T-cell (primary cell): ENCODE measurements at regions not wholly inside any gene's neighbourhood (a gene's known extent, or its start where the extent isn't known, plus 50 kb on each side); places are given as distances from the start of the nearest gene placed in this dataset.

Experiments used
- ATAC-seq, 4 experiments: fragments of 200-7000 bp in 3 of 4; fragments of 150-1000 bp in 1 of 4; cut with Tn5 transposase; replicated peaks in 1 of 4; 1 replicate in 3 of 4; 2 replicates in 1 of 4; pipeline ENCODE4 v1.10.0; 2021; ENCODE audit warnings: moderate library complexity in 3 of 4, mild to moderate bottlenecking in 2 of 4, moderate number of reproducible peaks in 1 of 4
- CTCF ChIA-PET, 2 donors: fragments of 300-600 bp; sonication (Branson Sonifier 250); formaldehyde crosslinking; loops; one replicate each; lab custom pipeline; 2022; ENCODE audit warnings: antibody characterized with exemption in 2 of 2; lab: Charles Lee
- POLR2A ChIA-PET, 2 donors: fragments of 300-600 bp; sonication (Branson Sonifier 250); formaldehyde crosslinking; loops; one replicate each; lab custom pipeline; 2022; ENCODE audit warnings: antibody characterized with exemption in 2 of 2; lab: Charles Lee
- DNase-seq, 35 experiments: peaks; one replicate each; pipeline versions ENCODE4 v3.0.0 to v3.0.0-alpha.2; 2013 to 2023
- H3K27ac ChIP-seq: one replicate; pipeline ENCODE4 v1.5.1; 2013; ENCODE audit warnings: low read length
- H3K27me3 ChIP-seq, 2 experiments: replicated peaks in 1 of 2; 1 replicate in 1 of 2; 2 replicates in 1 of 2; pipeline versions ENCODE4 v1.6.1 to v1.7.0; 2013; ENCODE audit warnings: low read length in 1 of 2, mixed read lengths in 1 of 2; ENCODE audit not compliant: control insufficient read depth in 2 of 2, insufficient read depth in 2 of 2; ENCODE audit errors: extremely low read depth in 1 of 2
- H3K36me3 ChIP-seq, 2 donors: 1 replicate in 1 of 2; 2 replicates in 1 of 2; pipeline versions ENCODE4 v1.6.1 to v1.7.0; 2013; ENCODE audit warnings: low read length in 1 of 2; ENCODE audit not compliant: control insufficient read depth in 2 of 2, insufficient read depth in 1 of 2; ENCODE audit errors: extremely low read depth in 1 of 2
- H3K4me1 ChIP-seq, 2 experiments: 1 replicate in 1 of 2; 2 replicates in 1 of 2; pipeline versions ENCODE4 v1.6.1 to v1.7.0; 2013; ENCODE audit warnings: low read length in 2 of 2, mixed read lengths in 1 of 2; ENCODE audit not compliant: insufficient read depth in 2 of 2, control insufficient read depth in 1 of 2; ENCODE audit errors: extremely low read depth in 1 of 2
- H3K4me3 ChIP-seq, 2 donors: 1 replicate in 1 of 2; 2 replicates in 1 of 2; pipeline versions ENCODE4 v1.5.1 to v1.7.0; 2013; ENCODE audit warnings: mild to moderate bottlenecking in 2 of 2, low read length in 1 of 2, moderate library complexity in 1 of 2; ENCODE audit not compliant: control insufficient read depth in 1 of 2; ENCODE audit errors: extremely low read depth in 1 of 2
- H3K9me3 ChIP-seq: 2 replicates; pipeline ENCODE4 v1.7.0; 2013
- H3K27ac Mint-ChIP-seq, 2 donors: one replicate each; pipeline ENCODE4 v1.8.0; 2020 to 2021; ENCODE audit warnings: mild to moderate bottlenecking in 2 of 2, mixed read lengths in 2 of 2
- H3K27me3 Mint-ChIP-seq, 2 donors: one replicate each; pipeline ENCODE4 v1.8.0; 2021 to 2022; ENCODE audit warnings: mixed read lengths in 2 of 2
- H3K36me3 Mint-ChIP-seq: one replicate; pipeline ENCODE4 v1.8.0; 2021; ENCODE audit warnings: mixed read lengths
- H3K4me1 Mint-ChIP-seq, 3 donors: one replicate each; pipeline ENCODE4 v1.8.0; 2020 to 2022; ENCODE audit warnings: mixed read lengths in 3 of 3, mild to moderate bottlenecking in 1 of 3
- H3K4me3 Mint-ChIP-seq, 3 donors: one replicate each; pipeline ENCODE4 v1.8.0; 2020 to 2022; ENCODE audit warnings: mild to moderate bottlenecking in 3 of 3, mixed read lengths in 3 of 3, moderate library complexity in 3 of 3
- H3K9me3 Mint-ChIP-seq, 3 donors: one replicate each; pipeline ENCODE4 v1.8.0; 2020 to 2022; ENCODE audit warnings: mixed read lengths in 3 of 3
- WGBS: methylation state at CpG from one replicate; pipeline ENCODE4 v1.1.5; 2013; ENCODE audit warnings: missing lambda C conversion rate; ENCODE audit not compliant: insufficient coverage; 5-methylcytosine and 5-hydroxymethylcytosine counted together

GRCh38 chr3:5579946-5580345 lies 392.4 kb downstream of the EDEM1 start:
- DNase-seq (no peak), ATAC-seq (no peak)
- Histone ChIP-seq H3K27me3 (no peaks in the 10 kb centered on the region), H3K9me3 (no peaks in the 10 kb centered on the region), H3K4me3 (no peak overlapping the region), H3K4me1 (no peaks in the 10 kb centered on the region), H3K27ac (no peak overlapping the region), H3K36me3 (no peaks in the 10 kb centered on the region)
- Mint-ChIP-seq H3K9me3 (peaks cover 0 to 5% (median 0%) of the 10 kb centered on the region in 3 donors), H3K27ac (no peak overlapping the region), H3K4me3 (no peak overlapping the region), H3K27me3 (peaks cover 3 to 16% of the 10 kb centered on the region in 2 donors), H3K4me1 (no peaks in the 10 kb centered on the region), H3K36me3 (no peaks in the 10 kb centered on the region)
- POLR2A ChIA-PET, result no interaction called here
- WGBS, result 100% methylated on average over 1 of the region's 4 CpGs
- CTCF ChIA-PET, result no interaction called here

GRCh38 chr3:5580826-5581225 lies 393.3 kb downstream of the EDEM1 start:
- no peak for ATAC-seq
- Histone ChIP-seq H3K4me3 (no peak overlapping the region), H3K4me1 (no peaks in the 10 kb centered on the region), H3K27me3 (no peaks in the 10 kb centered on the region), H3K36me3 (no peaks in the 10 kb centered on the region), H3K9me3 (no peaks in the 10 kb centered on the region), H3K27ac (no peak overlapping the region)
- Mint-ChIP-seq H3K9me3 (peaks cover 0 to 5% (median 0%) of the 10 kb centered on the region in 3 donors), H3K36me3 (no peaks in the 10 kb centered on the region), H3K4me1 (no peaks in the 10 kb centered on the region), H3K4me3 (no peak overlapping the region), H3K27ac (no peak overlapping the region), H3K27me3 (peaks cover 3 to 16% of the 10 kb centered on the region in 2 donors)
- ChIA-PET POLR2A (no interaction called here), CTCF (no interaction called here)
- WGBS, result 86% methylated on average over 1 of the region's 2 CpGs
- DNase-seq, result no peak

GRCh38 chr3:5581743-5582142 lies 394.2 kb downstream of the EDEM1 start:
- no peaks in the 10 kb centered on the region for H3K36me3 Mint-ChIP-seq
- H3K4me3 Mint-ChIP-seq, result no peak overlapping the region
- peaks cover 0 to 5% (median 0%) of the 10 kb centered on the region in 3 donors for H3K9me3 Mint-ChIP-seq
- Histone ChIP-seq H3K4me1 (no peaks in the 10 kb centered on the region), H3K27ac (no peak overlapping the region), H3K36me3 (no peaks in the 10 kb centered on the region), H3K4me3 (no peak overlapping the region), H3K9me3 (no peaks in the 10 kb centered on the region), H3K27me3 (no peaks in the 10 kb centered on the region)
- ATAC-seq, result no peak
- no peak overlapping the region for H3K27ac Mint-ChIP-seq
- CTCF ChIA-PET, result interaction anchor here in 1 of 2 donors (0.7 kb wide), 1 partner anchor 1261 kb away, joined by 3 read pairs; no protein-coding TSS in a partner anchor
- peaks cover 1 to 16% of the 10 kb centered on the region in 2 donors for H3K27me3 Mint-ChIP-seq
- 75% methylated on average over 2 of the region's 2 CpGs for WGBS
- POLR2A ChIA-PET, result no interaction called here
- DNase-seq, result no peak
- H3K4me1 Mint-ChIP-seq, result no peaks in the 10 kb centered on the region

DNA sequence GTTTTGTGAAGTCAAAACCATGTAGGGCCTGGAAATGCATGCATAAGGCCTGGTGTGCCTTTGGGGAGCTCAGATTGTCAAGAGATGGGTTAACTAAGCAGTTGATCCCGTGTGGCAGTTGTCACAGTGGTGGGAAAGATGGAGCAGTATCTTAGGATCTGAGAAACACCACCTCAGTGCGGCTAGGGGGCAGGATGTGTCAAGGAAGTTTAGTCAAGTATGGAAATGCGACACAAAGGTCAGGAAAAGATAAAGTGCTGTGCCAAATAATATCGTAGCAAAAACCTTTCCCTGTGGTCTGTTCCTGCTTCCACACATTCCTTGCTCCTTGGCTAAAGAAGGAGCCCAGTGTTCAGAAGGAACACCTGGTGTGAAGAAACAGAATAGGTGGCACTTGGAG lies 396.4 kb downstream of the EDEM1 start:
- no peaks in the 10 kb centered on the region for H3K27me3 ChIP-seq
- no peaks in the 10 kb centered on the region for H3K9me3 ChIP-seq
- H3K4me3 ChIP-seq, result no peak overlapping the region
- H3K36me3 ChIP-seq, result no peaks in the 10 kb centered on the region
- H3K9me3 Mint-ChIP-seq, result peaks cover 0 to 5% (median 0%) of the 10 kb centered on the region in 3 donors
- H3K4me1 ChIP-seq, result no peaks in the 10 kb centered on the region
- no peak overlapping the region for H3K27ac ChIP-seq
- H3K4me1 Mint-ChIP-seq, result no peaks in the 10 kb centered on the region
- no peaks in the 10 kb centered on the region for H3K36me3 Mint-ChIP-seq
- H3K4me3 Mint-ChIP-seq, result no peak overlapping the region
- ChIA-PET CTCF (no interaction called here), POLR2A (no interaction called here)
- no peak for DNase-seq
- peaks cover 1 to 16% of the 10 kb centered on the region in 2 donors for H3K27me3 Mint-ChIP-seq
- WGBS, result 48% methylated on average over 2 of the region's 4 CpGs
- no peak for ATAC-seq
- H3K27ac Mint-ChIP-seq, result no peak overlapping the region

GRCh38 chr3:5585085-5585484 lies 397.6 kb downstream of the EDEM1 start:
- ATAC-seq (no peak), DNase-seq (no peak)
- Mint-ChIP-seq H3K9me3 (peaks cover 0 to 5% (median 0%) of the 10 kb centered on the region in 3 donors), H3K4me1 (no peaks in the 10 kb centered on the region), H3K27ac (no peak overlapping the region), H3K27me3 (peaks cover 1 to 16% of the 10 kb centered on the region in 2 donors), H3K36me3 (no peaks in the 10 kb centered on the region), H3K4me3 (no peak overlapping the region)
- no peaks in the 10 kb centered on the region for H3K4me1 ChIP-seq
- H3K36me3 ChIP-seq, result no peaks in the 10 kb centered on the region
- POLR2A ChIA-PET, result no interaction called here
- H3K27ac ChIP-seq, result no peak overlapping the region
- no peak overlapping the region for H3K4me3 ChIP-seq
- WGBS, result 54% methylated on average over 2 of the region's 2 CpGs
- H3K27me3 ChIP-seq, result no peaks in the 10 kb centered on the region
- H3K9me3 ChIP-seq, result no peaks in the 10 kb centered on the region
- CTCF ChIA-PET, result no interaction called here

GRCh38 chr3:5606884-5607472 lies 419.5 kb downstream of the EDEM1 start:
- no peaks in the 10 kb centered on the region for H3K9me3 ChIP-seq
- WGBS, result 83% methylated on average over 1 of the region's 1 CpG
- ChIA-PET POLR2A (no interaction called here), CTCF (no interaction called here)
- H3K36me3 ChIP-seq, result no peaks in the 10 kb centered on the region
- no peaks in the 10 kb centered on the region for H3K27me3 Mint-ChIP-seq
- peaks cover 11 to 24% (median 12%) of the 10 kb centered on the region in 3 donors for H3K9me3 Mint-ChIP-seq
- H3K36me3 Mint-ChIP-seq, result no peaks in the 10 kb centered on the region
- no peak overlapping the region for H3K27ac ChIP-seq
- H3K27ac Mint-ChIP-seq, result no peak overlapping the region
- H3K4me1 Mint-ChIP-seq, result no peaks in the 10 kb centered on the region
- ATAC-seq, result no peak
- H3K4me1 ChIP-seq, result no peaks in the 10 kb centered on the region
- H3K4me3 Mint-ChIP-seq, result no peak overlapping the region
- DNase-seq, result no peak
- H3K27me3 ChIP-seq, result no peaks in the 10 kb centered on the region
- no peak overlapping the region for H3K4me3 ChIP-seq

DNA sequence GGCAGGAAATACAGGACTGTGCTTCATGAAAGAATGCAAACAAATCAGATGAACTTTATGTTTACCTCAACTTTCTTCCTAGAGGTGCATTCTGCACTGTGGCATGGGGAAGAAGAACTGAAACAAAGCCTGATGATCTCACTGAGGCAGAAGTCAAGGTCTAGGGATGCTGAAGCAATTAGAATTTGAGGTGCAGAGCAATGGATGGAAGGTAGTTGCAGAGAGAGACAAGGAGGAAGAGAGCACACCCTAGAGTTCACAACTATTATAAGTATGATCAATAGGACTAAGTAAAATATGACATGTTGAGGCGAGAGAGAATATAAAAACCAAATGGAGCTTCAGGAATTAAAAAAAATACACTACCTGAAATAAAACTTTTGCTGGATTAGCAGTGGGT lies 420.1 kb downstream of the EDEM1 start:
- H3K4me3 ChIP-seq, result no peak overlapping the region
- ChIA-PET POLR2A (no interaction called here), CTCF (no interaction called here)
- no peaks in the 10 kb centered on the region for H3K9me3 ChIP-seq
- Mint-ChIP-seq H3K27me3 (no peaks in the 10 kb centered on the region), H3K9me3 (peaks cover 6 to 18% (median 10%) of the 10 kb centered on the region in 3 donors), H3K36me3 (no peaks in the 10 kb centered on the region), H3K4me1 (no peaks in the 10 kb centered on the region), H3K4me3 (no peak overlapping the region), H3K27ac (no peak overlapping the region)
- H3K4me1 ChIP-seq, result no peaks in the 10 kb centered on the region
- DNase-seq, result no peak
- H3K27me3 ChIP-seq, result no peaks in the 10 kb centered on the region
- no peak overlapping the region for H3K27ac ChIP-seq
- ATAC-seq, result no peak
- no peaks in the 10 kb centered on the region for H3K36me3 ChIP-seq
- WGBS, result no CpG with 5 or more reads among the region's 1 CpG
